CD4-positive, CD25-positive, alpha-beta regulatory T cell (primary cell): ENCODE measurements at regions not wholly inside any gene's neighbourhood (a gene's known extent, or its start where the extent isn't known, plus 50 kb on each side); places are given as distances from the start of the nearest gene placed in this dataset.
"Not testable (repeated sequence)": the region's sequence is repeated elsewhere in the genome, so short reads cannot be mapped to it uniquely, and the experiment has no call there.

Experiments used
- ATAC-seq, 2 donors: fragments of 150-1000 bp; cut with Tn5 transposase; one replicate each; pipeline ENCODE4 v1.10.0; 2021; ENCODE audit warnings: low read depth in 2 of 2, moderate number of reproducible peaks in 2 of 2, moderate library complexity in 1 of 2
- DNase-seq, 3 donors: peaks; one replicate each; pipeline versions ENCODE4 v3.0.0 to v3.0.0-alpha.2; 2012 to 2022; ENCODE audit warnings: mixed read lengths in 1 of 3
- H3K27ac ChIP-seq: one replicate; pipeline ENCODE4 v1.7.0; 2013; ENCODE audit warnings: mild to moderate bottlenecking, low read length; ENCODE audit not compliant: insufficient read depth, poor library complexity, severe bottlenecking
- H3K27me3 ChIP-seq: one replicate; pipeline ENCODE4 v1.7.0; 2013; ENCODE audit warnings: low read length; ENCODE audit not compliant: control insufficient read depth, insufficient read depth
- H3K36me3 ChIP-seq: one replicate; pipeline ENCODE4 v1.7.0; 2013; ENCODE audit warnings: mild to moderate bottlenecking, low read length, moderate library complexity; ENCODE audit not compliant: control insufficient read depth, insufficient read depth
- H3K4me1 ChIP-seq: 2 replicates; pipeline ENCODE4 v1.7.0; 2013; ENCODE audit warnings: mild to moderate bottlenecking, low read length; ENCODE audit not compliant: insufficient read depth, control insufficient read depth, poor library complexity, severe bottlenecking
- H3K4me3 ChIP-seq: one replicate; pipeline ENCODE4 v1.7.0; 2013; ENCODE audit warnings: low read depth, mild to moderate bottlenecking, low read length, moderate library complexity
- H3K9me3 ChIP-seq, 2 experiments: 1 replicate in 1 of 2; 2 replicates in 1 of 2; pipeline ENCODE4 v1.7.0; 2013; ENCODE audit warnings: low read length in 2 of 2, mild to moderate bottlenecking in 1 of 2, moderate library complexity in 1 of 2; ENCODE audit not compliant: control insufficient read depth in 2 of 2
- H3K27ac Mint-ChIP-seq, 3 donors: one replicate each; pipeline ENCODE4 v1.8.0; 2020 to 2022; ENCODE audit warnings: mild to moderate bottlenecking in 3 of 3, mixed read lengths in 3 of 3, moderate library complexity in 2 of 3
- H3K27me3 Mint-ChIP-seq: one replicate; pipeline ENCODE4 v1.8.0; 2022; ENCODE audit warnings: mild to moderate bottlenecking, mixed read lengths
- H3K36me3 Mint-ChIP-seq: one replicate; pipeline ENCODE4 v1.8.0; 2020; ENCODE audit warnings: mixed read lengths
- H3K4me1 Mint-ChIP-seq, 4 donors: one replicate each; pipeline ENCODE4 v1.8.0; 2020 to 2022; ENCODE audit warnings: mixed read lengths in 4 of 4, mild to moderate bottlenecking in 1 of 4
- H3K4me3 Mint-ChIP-seq, 4 donors: one replicate each; pipeline ENCODE4 v1.8.0; 2020 to 2022; ENCODE audit warnings: mild to moderate bottlenecking in 4 of 4, mixed read lengths in 4 of 4, moderate library complexity in 3 of 4
- H3K9me3 Mint-ChIP-seq, 7 donors: one replicate each; pipeline ENCODE4 v1.8.0; 2020 to 2022; ENCODE audit warnings: mixed read lengths in 7 of 7, mild to moderate bottlenecking in 3 of 7, moderate library complexity in 2 of 7

DNA sequence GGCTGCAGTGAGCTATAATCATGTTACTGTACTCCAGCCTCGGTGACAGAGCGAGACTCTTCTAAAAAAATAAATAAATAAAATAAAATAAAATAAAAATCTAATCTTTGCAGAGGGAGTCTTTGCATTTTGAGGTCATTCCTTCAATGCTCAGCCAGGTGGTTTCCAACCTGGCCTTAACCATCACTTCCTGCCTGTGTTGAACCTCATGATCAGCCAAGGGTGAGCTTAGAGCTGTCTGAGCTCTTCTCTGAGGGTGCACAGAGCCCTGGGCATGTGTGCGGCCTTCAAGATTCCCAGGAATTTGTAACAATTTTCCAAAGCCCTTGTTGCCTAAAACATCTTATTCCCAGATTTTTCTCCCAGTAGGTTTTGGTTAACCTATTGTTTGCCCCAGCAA is 94.3 kb downstream of the KCNJ12 start:
- not testable (repeated sequence) for H3K9me3 ChIP-seq, H3K4me3 Mint-ChIP-seq, H3K36me3 Mint-ChIP-seq, H3K4me1 ChIP-seq, H3K27ac Mint-ChIP-seq, H3K27me3 ChIP-seq, H3K36me3 ChIP-seq, DNase-seq, H3K27ac ChIP-seq, H3K9me3 Mint-ChIP-seq, ATAC-seq, H3K4me3 ChIP-seq, H3K4me1 Mint-ChIP-seq
- H3K27me3 Mint-ChIP-seq, result peaks cover 20% of the 10 kb centered on the region

GRCh38 chr17:21470861-21471260 is 94.7 kb downstream of the KCNJ12 start:
- Histone ChIP-seq H3K27me3 (peaks cover 2% of the 10 kb centered on the region), H3K36me3 (no peaks in the 10 kb centered on the region), H3K4me3 (no peak overlapping the region), H3K4me1 (no peaks in the 10 kb centered on the region), H3K9me3 (no peaks in the 10 kb centered on the region), H3K27ac (no peak overlapping the region)
- H3K27ac Mint-ChIP-seq, result no peak overlapping the region
- DNase-seq, result no peak
- H3K4me1 Mint-ChIP-seq, result no peaks in the 10 kb centered on the region
- H3K27me3 Mint-ChIP-seq, result peaks cover 16% of the 10 kb centered on the region
- peaks cover 0 to 3% (median 0%) of the 10 kb centered on the region in 7 donors for H3K9me3 Mint-ChIP-seq
- no peak for ATAC-seq
- H3K36me3 Mint-ChIP-seq, result no peaks in the 10 kb centered on the region
- no peak overlapping the region for H3K4me3 Mint-ChIP-seq

DNA sequence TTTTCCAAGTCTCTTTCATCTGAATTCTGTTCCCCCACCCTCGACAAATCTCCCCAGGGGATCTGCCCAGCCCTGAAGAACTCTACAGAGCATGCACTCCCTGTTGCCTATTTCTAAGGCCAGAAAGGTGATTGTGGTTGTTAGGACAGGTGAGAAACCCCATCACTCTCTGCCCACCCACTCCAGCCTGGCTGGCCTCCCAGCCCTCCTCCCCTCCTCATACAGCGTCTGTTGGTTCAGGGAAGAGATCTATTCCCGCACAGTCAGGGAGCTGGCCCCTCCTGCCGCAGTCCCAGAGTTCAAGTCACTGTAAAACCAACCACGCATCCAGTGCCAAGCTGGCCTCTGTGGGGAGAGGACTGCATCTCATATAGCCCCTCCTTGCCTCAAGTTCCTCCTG is 98.7 kb downstream of the KCNJ12 start:
- peaks cover 8 to 11% of the 10 kb centered on the region in 2 experiments for H3K9me3 ChIP-seq
- DNase-seq, result no peak
- H3K4me3 ChIP-seq, result no peak overlapping the region
- Mint-ChIP-seq H3K27ac (no peak overlapping the region), H3K9me3 (peaks cover 0 to 18% (median 6%) of the 10 kb centered on the region in 7 donors), H3K4me3 (peak overlapping the region in 1 of 4 donors; percentile 21), H3K27me3 (peaks cover 13% of the 10 kb centered on the region), H3K36me3 (no peaks in the 10 kb centered on the region), H3K4me1 (no peaks in the 10 kb centered on the region)
- H3K4me1 ChIP-seq, result no peaks in the 10 kb centered on the region
- no peak overlapping the region for H3K27ac ChIP-seq
- ATAC-seq, result no peak
- H3K27me3 ChIP-seq, result no peaks in the 10 kb centered on the region
- no peaks in the 10 kb centered on the region for H3K36me3 ChIP-seq

DNA sequence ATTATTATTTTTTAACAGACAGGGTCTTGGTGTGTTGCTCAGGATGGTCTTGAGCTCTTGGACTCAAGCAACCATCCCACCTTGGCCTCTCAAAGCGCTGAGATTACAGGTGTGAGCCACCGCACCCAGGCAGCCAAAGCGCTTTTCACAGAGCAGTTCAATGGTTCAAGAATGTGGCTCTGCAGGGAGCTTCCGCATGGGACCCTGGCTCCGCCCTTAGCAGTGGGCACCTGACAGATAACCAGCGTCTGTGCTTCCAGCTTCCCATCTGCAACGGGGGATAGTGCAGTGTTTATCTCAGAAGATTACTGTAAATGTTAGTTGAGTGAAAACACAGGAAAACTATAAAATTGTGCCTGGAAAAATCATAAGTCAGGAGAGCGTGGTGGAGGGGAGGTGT is 99.4 kb downstream of the KCNJ12 start:
- peaks cover 13% of the 10 kb centered on the region for H3K27me3 Mint-ChIP-seq
- peaks cover 8 to 11% of the 10 kb centered on the region in 2 experiments for H3K9me3 ChIP-seq

GRCh38 chr17:21476867-21477266 is 100.7 kb downstream of the KCNJ12 start:
- Mint-ChIP-seq H3K9me3 (peaks cover 0 to 18% (median 6%) of the 10 kb centered on the region in 7 donors), H3K27ac (no peak overlapping the region), H3K27me3 (peaks cover 7% of the 10 kb centered on the region), H3K36me3 (no peaks in the 10 kb centered on the region), H3K4me3 (no peak overlapping the region), H3K4me1 (no peaks in the 10 kb centered on the region)
- Histone ChIP-seq H3K4me1 (no peaks in the 10 kb centered on the region), H3K36me3 (no peaks in the 10 kb centered on the region), H3K27me3 (peaks cover under 1% of the 10 kb centered on the region), H3K4me3 (no peak overlapping the region), H3K9me3 (peaks cover 8 to 11% of the 10 kb centered on the region in 2 experiments), H3K27ac (no peak overlapping the region)
- ATAC-seq, result no peak
- DNase-seq, result no peak

More for the DNA sequence above, 99.4 kb downstream of the KCNJ12 start:
- no peak for DNase-seq
- no peaks in the 10 kb centered on the region for H3K36me3 ChIP-seq
- Mint-ChIP-seq H3K9me3 (peaks cover 0 to 18% (median 6%) of the 10 kb centered on the region in 7 donors), H3K36me3 (no peaks in the 10 kb centered on the region), H3K27ac (no peak overlapping the region), H3K4me3 (no peak overlapping the region), H3K4me1 (no peaks in the 10 kb centered on the region)
- H3K27me3 ChIP-seq, result no peaks in the 10 kb centered on the region
- H3K4me1 ChIP-seq, result no peaks in the 10 kb centered on the region
- no peak overlapping the region for H3K4me3 ChIP-seq
- H3K27ac ChIP-seq, result no peak overlapping the region
- ATAC-seq, result no peak

- H3K4me1 ChIP-seq, result no peaks in the 10 kb centered on the region
- no peaks in the 10 kb centered on the region for H3K36me3 ChIP-seq
- H3K27ac Mint-ChIP-seq, result no peak overlapping the region
- peaks cover 22% of the 10 kb centered on the region for H3K27me3 Mint-ChIP-seq
- peaks cover 8 to 10% of the 10 kb centered on the region in 2 experiments for H3K9me3 ChIP-seq
- ATAC-seq, result no peak
- no peaks in the 10 kb centered on the region for H3K36me3 Mint-ChIP-seq
- H3K9me3 Mint-ChIP-seq, result peaks cover 1 to 17% (median 6%) of the 10 kb centered on the region in 7 donors
- no peak overlapping the region for H3K4me3 ChIP-seq
- no peaks in the 10 kb centered on the region for H3K4me1 Mint-ChIP-seq
- peaks cover 5% of the 10 kb centered on the region for H3K27me3 ChIP-seq
- DNase-seq, result no peak
- H3K4me3 Mint-ChIP-seq, result no peak overlapping the region
- H3K27ac ChIP-seq, result no peak overlapping the region
These were observed 106.2 kb downstream of the KCNJ12 start for GRCh38 chr17:21482189-21482865.

GRCh38 chr17:21488043-21488442 is 111.9 kb downstream of the KCNJ12 start:
- H3K4me3 ChIP-seq, ATAC-seq, H3K9me3 Mint-ChIP-seq, H3K27ac ChIP-seq, H3K36me3 ChIP-seq, DNase-seq, H3K9me3 ChIP-seq, H3K36me3 Mint-ChIP-seq, H3K4me3 Mint-ChIP-seq, H3K27ac Mint-ChIP-seq, H3K27me3 ChIP-seq, H3K4me1 ChIP-seq, H3K4me1 Mint-ChIP-seq: not testable (repeated sequence)
- peaks cover 19% of the 10 kb centered on the region for H3K27me3 Mint-ChIP-seq

DNA sequence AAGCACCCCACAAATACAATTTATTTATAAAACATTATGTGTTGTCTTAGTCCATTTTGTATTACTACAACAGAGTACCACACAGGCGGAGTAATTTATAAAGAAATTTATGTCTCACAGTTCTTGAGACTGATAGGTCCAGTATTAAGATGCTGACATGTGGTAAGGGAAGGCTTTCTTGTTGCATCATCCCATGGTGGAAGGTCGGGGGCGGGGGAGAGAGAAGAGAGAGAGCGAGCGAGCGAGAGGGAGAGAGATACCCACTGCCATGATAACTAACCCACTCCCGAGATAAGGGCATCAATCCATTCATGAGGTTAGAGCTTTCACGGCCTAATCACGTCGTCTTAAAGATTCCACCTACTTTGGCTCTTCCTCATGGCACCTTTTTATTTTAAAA is 117.8 kb downstream of the KCNJ12 start:
- no peaks in the 10 kb centered on the region for H3K4me1 Mint-ChIP-seq
- peaks cover 6% of the 10 kb centered on the region for H3K27me3 ChIP-seq

More for the DNA sequence above, 117.8 kb downstream of the KCNJ12 start:
- no peaks in the 10 kb centered on the region for H3K36me3 ChIP-seq
- H3K36me3 Mint-ChIP-seq, result no peaks in the 10 kb centered on the region
- no peak overlapping the region for H3K27ac Mint-ChIP-seq
- H3K4me1 ChIP-seq, result no peaks in the 10 kb centered on the region
- H3K27me3 Mint-ChIP-seq, result peaks cover 12% of the 10 kb centered on the region
- no peak for DNase-seq
- H3K4me3 ChIP-seq, result no peak overlapping the region
- H3K9me3 Mint-ChIP-seq, result no peaks in the 10 kb centered on the region
- no peaks in the 10 kb centered on the region for H3K9me3 ChIP-seq
- H3K27ac ChIP-seq, result no peak overlapping the region
- no peak overlapping the region for H3K4me3 Mint-ChIP-seq
- no peak for ATAC-seq
